Progenitor cell of endocrine pancreas (in vitro differentiated cells): ENCODE measurements at regions not wholly inside any gene's neighbourhood (a gene's known extent, or its start where the extent isn't known, plus 50 kb on each side); places are given as distances from the start of the nearest gene placed in this dataset.

ENCODE experiments used
- DNase-seq: peaks from one replicate; pipeline ENCODE4 v3.0.0; 2021; ENCODE audit warnings: low spot score; ENCODE audit not compliant: unreplicated experiment
- H3K27ac Mint-ChIP-seq: 2 replicates; pipeline ENCODE4 v1.8.0; 2021; ENCODE audit warnings: mild to moderate bottlenecking, moderate library complexity, mixed read lengths
- H3K27me3 Mint-ChIP-seq: 2 replicates; pipeline ENCODE4 v1.8.0; 2021; ENCODE audit warnings: mixed read lengths
- H3K36me3 Mint-ChIP-seq: 2 replicates; pipeline ENCODE4 v1.8.0; 2022; ENCODE audit warnings: mixed read lengths; ENCODE audit not compliant: insufficient read depth
- H3K4me1 Mint-ChIP-seq: 2 replicates; pipeline ENCODE4 v1.8.0; 2021; ENCODE audit warnings: low read depth, mixed read lengths
- H3K4me3 Mint-ChIP-seq: 2 replicates; pipeline ENCODE4 v1.8.0; 2021; ENCODE audit warnings: low read depth, mild to moderate bottlenecking, moderate library complexity, mixed read lengths
- H3K9me3 Mint-ChIP-seq: 2 replicates; pipeline ENCODE4 v1.8.0; 2021; ENCODE audit warnings: low read depth, mixed read lengths
- CTCF ChIP-seq: fragments of 200-600 bp; sonication (generic); IDR thresholded peaks from one replicate; pipeline ENCODE4 v1.5.0; 2021; ENCODE audit warnings: antibody characterized with exemption, mild to moderate bottlenecking; ENCODE audit not compliant: unreplicated experiment

GRCh38 chr6:54451516-54451915 lies 143.3 kb downstream of the TINAG start:
- Mint-ChIP-seq H3K36me3 (no peaks in the 10 kb centered on the region), H3K4me1 (no peaks in the 10 kb centered on the region), H3K27ac (no peak overlapping the region), H3K9me3 (peaks cover 9% of the 10 kb centered on the region), H3K4me3 (no peak overlapping the region), H3K27me3 (no peaks in the 10 kb centered on the region)
- TF ChIP-seq CTCF: no peak
- no peak for DNase-seq

GRCh38 chr6:54463354-54464024 lies 155.2 kb downstream of the TINAG start:
- no peaks in the 10 kb centered on the region for H3K27me3 Mint-ChIP-seq
- no peaks in the 10 kb centered on the region for H3K36me3 Mint-ChIP-seq
- TF ChIP-seq CTCF: no peak
- H3K9me3 Mint-ChIP-seq: peaks cover 8% of the 10 kb centered on the region
- DNase-seq: no peak
- peaks cover 4% of the 10 kb centered on the region for H3K4me1 Mint-ChIP-seq
- H3K4me3 Mint-ChIP-seq: no peak overlapping the region
- no peak overlapping the region for H3K27ac Mint-ChIP-seq

GRCh38 chr6:54465649-54466300 lies 157.5 kb downstream of the TINAG start:
- Mint-ChIP-seq H3K27me3 (no peaks in the 10 kb centered on the region), H3K9me3 (peaks cover 8% of the 10 kb centered on the region), H3K27ac (no peak overlapping the region), H3K4me1 (peaks cover 4% of the 10 kb centered on the region), H3K4me3 (no peak overlapping the region), H3K36me3 (no peaks in the 10 kb centered on the region)
- DNase-seq: no peak
- TF ChIP-seq CTCF: no peak

GRCh38 chr6:54467384-54467783 lies 159.1 kb downstream of the TINAG start:
- H3K4me3 Mint-ChIP-seq: no peak overlapping the region
- no peak for DNase-seq
- no peaks in the 10 kb centered on the region for H3K27me3 Mint-ChIP-seq
- H3K4me1 Mint-ChIP-seq: peaks cover 4% of the 10 kb centered on the region
- H3K27ac Mint-ChIP-seq: no peak overlapping the region
- no peaks in the 10 kb centered on the region for H3K36me3 Mint-ChIP-seq
- peaks cover 8% of the 10 kb centered on the region for H3K9me3 Mint-ChIP-seq
- no peak for TF ChIP-seq CTCF

- H3K27me3 Mint-ChIP-seq: no peaks in the 10 kb centered on the region
- H3K4me3 Mint-ChIP-seq: no peak overlapping the region
- no peak for DNase-seq
- H3K9me3 Mint-ChIP-seq: no peaks in the 10 kb centered on the region
- H3K36me3 Mint-ChIP-seq: no peaks in the 10 kb centered on the region
- TF ChIP-seq CTCF: no peak
- no peak overlapping the region for H3K27ac Mint-ChIP-seq
- peaks cover 9% of the 10 kb centered on the region for H3K4me1 Mint-ChIP-seq
Observed at GRCh38 chr6:54473328-54473727, 165.1 kb downstream of the TINAG start.
